Stimulated activated naive CD8-positive, alpha-beta T cell treated with anti-CD3 and anti-CD28 coated beads, Interleukin-15, Interleukin-2, amounts not matched to agents 100 U/mL and 50 U/mL, for 24 hours (primary cell): ENCODE measurements at regions not wholly inside any gene's neighbourhood (a gene's known extent, or its start where the extent isn't known, plus 50 kb on each side); places are given as distances from the start of the nearest gene placed in this dataset.

Experiments used
- ATAC-seq: fragments of 150-1000 bp; cut with Tn5 transposase; one replicate; pipeline ENCODE4 v1.10.0; 2021
- DNase-seq: peaks from one replicate; pipeline ENCODE4 v3.0.0; 2021

DNA sequence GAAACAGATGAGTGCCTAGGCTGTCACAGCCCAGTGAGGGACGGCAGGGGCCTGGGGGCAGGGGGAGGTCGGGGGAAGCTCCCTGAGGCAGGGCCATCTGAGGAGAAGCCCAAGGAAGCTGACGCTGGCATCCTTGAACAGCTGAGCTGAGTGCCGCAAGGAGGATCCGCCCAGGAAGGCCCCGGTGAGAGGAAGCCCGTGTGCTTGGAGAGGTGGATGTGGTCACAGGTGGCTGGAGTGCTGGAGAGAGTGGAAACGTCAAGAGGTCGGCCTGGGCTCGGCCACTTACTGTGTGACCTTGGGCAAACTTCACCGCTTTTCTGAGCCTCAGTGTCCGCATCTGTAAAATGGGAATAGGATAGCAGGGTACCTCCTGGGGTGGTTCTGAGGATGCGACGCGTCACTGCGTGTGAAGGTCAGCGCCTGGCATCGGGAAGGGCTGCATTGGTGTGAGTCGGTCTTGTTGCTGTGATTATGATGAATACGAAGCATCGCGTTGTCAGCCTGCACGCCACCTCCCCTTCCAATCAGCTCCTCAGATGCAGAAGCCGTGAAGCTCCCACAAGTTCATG lies 116.1 kb upstream of the PTPN1 start:
- no peak for DNase-seq

DNA sequence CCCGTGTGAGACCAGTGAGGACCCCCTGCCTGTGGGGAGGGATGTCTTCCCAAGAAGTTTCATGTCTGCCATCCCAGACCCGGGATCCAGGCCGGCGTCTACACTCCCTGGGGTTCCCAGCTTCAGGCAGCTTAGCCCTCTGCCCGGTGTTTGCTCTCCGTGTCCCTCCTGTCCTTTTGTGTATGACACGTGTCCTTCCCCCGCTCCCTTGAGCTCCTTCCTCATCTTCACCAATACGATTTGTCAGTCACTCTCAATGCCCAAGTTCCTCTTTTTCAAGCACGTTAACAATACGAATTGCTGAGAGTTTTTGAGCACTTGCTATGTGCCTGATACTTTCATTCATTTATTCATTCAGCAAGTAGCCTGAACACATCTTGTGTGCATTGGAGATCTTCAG lies 115.6 kb upstream of the PTPN1 start:
- no peak for DNase-seq
- no peak for ATAC-seq

More for the DNA sequence above, 116.1 kb upstream of the PTPN1 start:
- ATAC-seq = no peak

DNA sequence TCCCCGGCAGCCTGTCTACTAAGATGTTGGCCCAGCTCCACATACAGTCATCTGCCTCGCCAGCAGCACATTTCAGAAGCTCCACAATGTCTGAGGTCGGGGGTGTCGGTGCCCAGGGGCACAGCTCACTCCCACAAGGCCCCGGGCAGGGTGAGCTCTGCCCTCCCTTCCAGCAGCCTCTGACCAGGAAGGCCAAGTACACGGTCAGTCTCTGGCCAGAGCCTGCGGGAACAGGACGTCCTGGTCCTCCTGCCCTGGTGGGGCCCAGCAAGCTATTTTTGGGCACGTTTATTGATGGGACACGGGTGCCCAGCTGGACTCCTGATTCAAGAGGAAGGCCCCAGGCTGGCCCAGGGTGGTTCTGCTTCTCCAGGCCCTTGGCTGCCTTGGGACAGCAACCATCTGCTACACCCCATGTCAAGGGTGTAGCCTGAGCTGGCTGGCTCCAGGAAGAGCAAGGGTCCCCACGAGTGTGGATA lies 114.9 kb upstream of the PTPN1 start:
- no peak for DNase-seq
- ATAC-seq = no peak

DNA sequence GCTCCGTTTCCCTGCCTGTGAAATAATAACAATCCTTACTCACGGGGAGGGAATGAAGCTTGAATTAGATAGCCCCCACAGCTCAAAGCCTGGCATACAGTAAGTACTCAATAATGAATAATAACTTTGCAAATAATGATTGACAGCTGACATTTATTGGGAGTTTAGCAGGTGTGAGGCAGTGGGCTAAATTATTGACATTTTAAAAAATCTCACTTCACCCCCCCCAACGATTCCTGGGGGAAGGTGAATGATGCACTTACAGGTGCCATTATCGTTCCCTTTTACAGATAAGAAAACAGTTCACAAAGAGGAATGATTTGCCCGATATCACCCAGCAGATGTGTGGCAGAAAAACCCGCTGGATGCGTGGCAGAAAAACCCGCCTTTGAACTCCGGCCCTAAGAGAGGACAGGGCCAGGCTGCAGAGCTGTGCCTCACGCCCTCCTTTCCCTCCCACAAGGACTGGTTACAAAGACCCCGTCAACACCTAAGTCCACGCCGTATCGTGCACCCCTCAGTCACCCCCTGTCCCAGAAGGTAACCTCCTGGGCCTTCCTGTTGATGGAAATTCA lies 114.2 kb upstream of the PTPN1 start:
- DNase-seq = no peak
- no peak for ATAC-seq

DNA sequence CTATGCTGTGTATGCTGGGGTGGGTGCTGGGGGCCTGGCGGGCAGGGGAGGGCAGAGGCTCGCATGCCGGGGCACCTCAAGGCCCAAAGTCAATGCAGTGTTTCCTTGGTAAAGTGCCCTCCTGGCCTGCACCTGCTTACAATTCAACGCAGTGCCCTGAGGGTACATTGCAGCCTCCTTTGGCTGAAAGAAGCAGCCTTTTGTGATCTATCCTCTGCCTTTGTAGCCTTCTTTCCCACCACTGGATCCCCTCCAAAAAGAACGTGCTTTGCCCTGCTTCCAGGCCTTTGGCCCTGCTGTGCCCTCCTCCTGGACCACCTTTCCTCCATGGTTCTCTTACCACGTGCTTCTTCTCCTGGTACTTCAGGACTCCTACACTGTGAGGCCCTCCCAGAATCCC lies 113.6 kb upstream of the PTPN1 start:
- no peak for ATAC-seq

DNA sequence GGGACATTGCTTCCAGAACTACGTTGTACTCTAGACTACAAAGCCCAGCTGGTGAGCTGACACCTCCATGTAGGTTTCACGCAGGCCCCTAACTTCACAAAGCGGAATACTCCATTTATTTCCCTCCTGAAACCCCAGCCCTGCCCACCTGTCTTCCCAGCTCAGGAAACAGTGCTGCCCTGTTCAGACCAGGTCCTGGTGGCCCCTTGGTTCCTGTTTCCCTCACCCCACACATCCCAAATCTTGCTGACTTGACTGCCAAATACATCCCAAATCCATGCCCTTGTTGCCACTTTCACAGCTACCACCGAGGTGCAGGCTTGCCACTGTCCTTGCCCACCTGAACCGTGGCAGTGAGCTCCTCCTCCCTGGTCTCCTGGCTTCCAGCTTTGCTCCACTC lies 113.1 kb upstream of the PTPN1 start:
- DNase-seq = no peak
- ATAC-seq = no peak

More for the DNA sequence above, 113.6 kb upstream of the PTPN1 start:
- no peak for DNase-seq

DNA sequence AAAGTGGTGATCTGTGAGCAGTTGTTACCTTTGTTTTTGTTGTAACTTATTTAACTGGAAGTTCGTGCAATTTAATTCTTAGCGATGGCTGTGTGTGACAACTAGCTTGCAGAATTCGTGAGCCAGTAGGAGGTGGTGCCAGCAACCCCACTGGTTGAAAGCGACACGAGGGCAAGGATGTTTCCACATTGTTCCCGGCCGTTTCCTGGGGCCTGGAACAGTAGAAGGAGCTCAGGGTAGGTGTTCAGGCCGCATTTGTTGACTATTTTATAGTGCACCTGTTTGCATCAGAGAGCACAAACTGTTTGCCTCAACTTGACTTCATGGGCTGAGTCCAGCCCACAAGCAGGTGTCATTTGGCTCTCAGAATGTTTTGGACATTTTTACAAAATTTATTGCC lies 112.1 kb upstream of the PTPN1 start:
- DNase-seq (no peak), ATAC-seq (no peak)

DNA sequence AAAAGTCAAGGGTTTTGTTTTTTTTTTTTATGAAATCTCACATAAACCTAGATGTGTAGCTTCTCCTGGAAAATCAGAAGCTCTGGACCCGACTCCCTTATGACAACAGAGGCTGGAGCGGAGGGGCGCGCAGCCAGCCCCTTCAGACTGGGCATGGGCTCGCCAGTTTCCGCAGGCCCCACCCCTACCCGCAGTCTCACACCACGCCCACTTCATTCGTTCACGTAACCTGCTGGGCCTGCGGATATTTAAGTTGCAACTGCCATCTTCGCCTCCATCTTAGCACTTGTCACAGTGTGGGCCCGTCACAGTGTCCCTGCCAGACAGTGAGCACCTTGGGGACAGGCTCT lies 111.7 kb upstream of the PTPN1 start:
- DNase-seq = no peak
- ATAC-seq = no peak

DNA sequence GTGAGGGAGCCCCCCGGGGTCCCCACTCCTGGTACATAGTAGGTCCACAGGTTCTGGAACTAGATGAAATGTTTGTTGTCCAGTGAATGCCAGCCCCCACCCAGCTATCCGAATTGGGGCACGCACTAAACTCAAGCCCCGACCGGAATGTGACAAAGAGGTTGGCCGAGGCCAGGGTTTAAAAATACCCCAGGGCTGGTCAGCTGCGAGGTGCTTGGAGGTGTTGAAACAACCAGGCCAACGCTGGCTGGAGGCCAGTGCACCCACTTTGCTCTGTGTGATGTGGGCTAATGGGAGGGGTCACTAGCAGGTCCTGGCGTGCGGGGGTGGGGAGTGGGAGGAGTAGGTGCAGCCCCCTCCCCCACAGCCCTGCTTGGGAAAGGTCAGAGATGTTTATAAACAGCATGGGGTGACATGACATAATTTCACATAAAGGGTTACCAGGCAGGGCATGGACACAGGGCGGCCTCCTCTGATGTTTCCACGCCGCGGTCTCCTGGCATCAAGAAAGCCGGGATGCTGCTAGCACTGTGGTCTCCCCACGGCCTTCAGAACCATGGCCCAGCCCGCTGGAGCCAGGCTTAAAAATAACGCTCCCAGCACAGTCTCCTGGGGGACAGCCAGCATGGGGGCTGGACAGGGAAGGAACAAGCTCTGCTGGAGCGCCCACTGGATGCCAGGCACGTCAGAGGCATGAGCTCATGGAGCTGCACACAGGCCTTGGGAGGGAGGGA lies 111.2 kb upstream of the PTPN1 start:
- no peak for ATAC-seq
- no peak for DNase-seq

DNA sequence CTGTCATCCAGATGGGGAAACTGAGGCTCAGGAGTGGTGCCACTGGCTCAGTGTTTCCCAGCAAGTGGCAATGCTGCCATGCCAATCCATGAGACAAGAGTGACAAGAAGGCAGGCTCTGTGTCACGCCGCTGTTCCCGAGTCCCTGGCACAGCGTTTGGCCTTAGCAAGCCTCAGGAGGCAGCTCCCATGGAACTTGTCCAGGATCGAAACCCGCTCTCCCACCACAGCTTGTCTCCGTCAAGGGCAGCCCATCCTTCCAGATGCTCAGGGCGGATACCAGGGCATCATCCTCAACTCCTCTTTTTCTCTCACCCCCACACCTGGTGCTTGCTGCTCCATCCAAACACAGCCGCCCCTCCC lies 110.6 kb upstream of the PTPN1 start:
- no peak for ATAC-seq
- no peak for DNase-seq

DNA sequence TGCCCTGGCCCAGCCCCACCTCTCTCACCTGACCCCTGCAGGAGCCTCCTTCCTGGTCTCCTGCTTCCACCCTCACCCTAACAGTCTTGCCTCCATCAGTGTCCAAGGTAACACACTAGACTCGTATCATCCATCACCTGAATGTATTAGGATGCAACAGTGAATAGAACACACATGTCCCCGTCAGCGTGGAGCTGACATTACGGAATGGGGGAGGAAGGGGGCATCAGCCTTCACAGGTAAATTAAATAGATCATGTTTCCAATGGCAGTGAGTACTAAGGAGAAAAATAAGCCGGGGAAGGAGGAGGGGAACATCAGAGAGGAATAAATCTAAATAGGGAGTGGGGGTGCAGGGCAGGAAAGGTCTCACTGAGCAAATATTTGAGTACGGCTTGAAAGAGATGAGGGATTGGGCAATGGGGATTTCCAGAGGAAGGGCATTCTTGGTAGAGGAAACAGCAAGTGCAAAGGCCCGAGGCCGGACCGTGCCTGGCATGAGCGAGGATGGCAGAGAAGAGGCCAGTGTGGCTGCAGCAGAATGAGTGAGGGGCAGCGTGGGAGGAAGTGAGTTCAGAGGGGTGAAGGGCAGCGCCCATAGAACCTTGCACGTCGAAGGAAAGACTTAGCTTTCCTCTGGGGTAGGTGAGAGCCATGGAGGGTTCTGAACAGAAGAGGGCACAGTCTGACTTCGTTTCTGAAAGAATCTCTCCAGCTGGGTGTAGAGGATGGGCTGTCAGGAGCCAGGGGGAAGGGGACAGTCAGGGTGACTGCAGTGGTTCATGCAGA lies 110.1 kb upstream of the PTPN1 start:
- ATAC-seq = no peak

DNA sequence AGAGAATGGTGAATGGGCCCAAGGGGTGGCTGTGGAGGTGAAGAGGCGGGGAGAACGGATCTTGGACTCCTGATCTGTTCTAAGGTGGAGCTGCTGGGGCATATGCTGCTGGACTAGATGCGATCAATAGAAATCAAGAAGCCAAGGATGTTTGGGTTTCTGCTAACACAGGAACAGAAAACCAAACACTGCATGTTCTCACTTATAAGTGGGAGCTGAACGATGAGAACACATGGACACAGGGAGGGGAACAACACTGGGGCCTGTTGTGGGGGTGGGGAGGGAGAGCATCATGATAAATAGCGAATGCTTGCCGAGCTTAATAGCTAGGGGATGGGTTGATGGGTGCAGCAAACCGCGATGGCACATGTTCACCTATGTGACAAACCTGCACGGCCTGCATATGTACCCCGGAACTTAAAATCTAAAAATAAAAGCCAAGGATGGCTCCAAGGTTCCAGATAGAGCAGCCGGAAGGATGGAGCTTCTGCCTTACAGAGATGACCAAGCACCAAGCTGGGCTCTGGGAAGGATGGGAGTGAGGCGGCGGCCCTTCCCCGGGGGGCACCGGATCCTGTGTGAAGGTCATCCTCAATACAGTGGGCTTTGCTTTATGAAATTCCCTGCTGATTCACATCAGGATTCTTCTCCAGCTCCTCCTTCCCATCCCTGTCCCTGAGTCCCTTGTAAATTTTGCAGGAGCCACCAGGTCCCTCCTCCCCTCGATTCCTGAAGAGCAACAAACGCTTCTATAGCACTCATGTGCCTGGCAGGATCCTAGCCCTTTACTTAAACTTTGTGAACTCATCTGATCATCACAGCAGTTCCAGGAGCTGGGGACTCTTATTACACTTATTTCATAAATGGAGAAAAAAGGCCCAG lies 109.2 kb upstream of the PTPN1 start:
- no peak for ATAC-seq
- no peak for DNase-seq

More for the DNA sequence above, 110.1 kb upstream of the PTPN1 start:
- DNase-seq = no peak

DNA sequence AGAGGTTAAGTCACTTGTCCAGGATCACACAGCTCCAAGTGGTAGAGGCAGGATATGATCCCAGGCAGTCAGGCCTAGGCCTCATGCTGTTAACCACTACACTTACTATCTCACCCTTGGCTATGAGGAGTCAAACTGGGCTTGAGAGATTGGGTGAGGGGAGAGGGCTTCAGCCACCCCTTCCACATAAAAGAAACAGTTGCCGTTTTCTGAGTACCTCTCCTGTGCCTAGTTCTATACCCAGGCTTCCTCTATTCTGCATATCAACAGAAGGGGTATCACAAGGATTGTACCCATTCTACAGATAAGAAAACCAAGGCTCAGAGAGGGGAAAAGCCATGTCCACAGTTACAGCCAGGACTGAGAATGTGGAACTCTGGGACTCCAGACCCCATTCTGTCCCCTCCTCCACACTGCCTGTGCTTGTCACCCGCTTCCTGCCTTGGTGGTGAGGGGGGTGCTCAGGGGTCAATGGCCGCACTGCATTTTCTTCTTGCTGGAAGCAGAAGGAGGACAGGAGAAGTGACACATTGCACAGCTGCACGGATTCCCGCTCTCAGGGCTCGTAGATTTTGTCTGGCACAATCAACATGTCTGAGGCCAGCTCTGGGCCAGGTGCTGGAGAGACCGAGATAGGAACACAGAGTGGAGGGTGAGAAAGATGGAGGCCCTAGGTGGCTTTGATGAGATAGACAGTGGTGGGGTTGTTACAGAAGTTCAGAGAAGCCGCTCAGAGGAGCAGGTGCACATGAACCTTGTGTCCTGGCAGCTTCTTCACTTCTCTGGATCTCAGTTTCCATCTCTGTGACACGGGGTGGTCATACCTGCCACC lies 108.4 kb upstream of the PTPN1 start:
- ATAC-seq (no peak), DNase-seq (no peak)

DNA sequence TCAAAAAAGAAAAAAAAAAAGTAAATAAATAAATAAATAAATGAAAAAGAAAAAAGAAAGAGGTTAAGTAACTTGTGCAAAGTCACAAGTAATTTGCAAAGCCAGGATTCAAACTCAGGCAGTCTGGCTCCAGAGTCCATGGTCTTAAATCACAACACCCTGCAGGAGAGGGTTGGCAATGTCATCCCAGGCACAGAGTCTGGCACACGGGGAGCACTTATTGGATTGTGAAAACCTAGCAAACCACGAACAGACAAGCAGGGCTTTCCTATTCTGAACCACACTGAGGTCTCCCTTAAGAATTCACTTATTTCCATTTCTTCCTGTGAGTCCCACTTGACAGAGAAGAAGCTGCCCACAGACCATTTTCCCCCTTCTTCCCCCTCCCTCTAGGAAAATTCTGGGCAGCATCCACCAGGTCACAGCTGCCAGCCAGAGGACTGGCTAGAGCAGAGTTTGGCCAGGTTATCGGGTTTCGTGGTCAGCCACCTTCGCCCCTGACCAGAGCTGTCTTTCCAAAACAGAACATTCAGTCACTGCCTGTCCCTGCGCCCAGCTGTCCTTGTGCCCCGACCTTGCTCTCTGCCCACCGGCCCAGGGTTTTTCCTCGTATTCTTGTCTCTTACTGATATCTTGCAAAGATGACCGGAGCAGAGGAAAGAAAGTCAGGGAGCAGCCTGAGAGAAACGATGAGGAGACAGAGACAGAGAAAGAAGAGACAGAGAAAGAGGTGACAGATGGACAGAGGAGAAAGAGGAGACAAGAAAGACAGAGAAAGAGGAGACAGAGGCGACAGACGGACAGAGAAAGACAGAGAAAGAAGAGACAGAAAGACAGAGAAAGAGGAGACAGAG lies 106.4 kb upstream of the PTPN1 start:
- ATAC-seq (no peak), DNase-seq (no peak)

DNA sequence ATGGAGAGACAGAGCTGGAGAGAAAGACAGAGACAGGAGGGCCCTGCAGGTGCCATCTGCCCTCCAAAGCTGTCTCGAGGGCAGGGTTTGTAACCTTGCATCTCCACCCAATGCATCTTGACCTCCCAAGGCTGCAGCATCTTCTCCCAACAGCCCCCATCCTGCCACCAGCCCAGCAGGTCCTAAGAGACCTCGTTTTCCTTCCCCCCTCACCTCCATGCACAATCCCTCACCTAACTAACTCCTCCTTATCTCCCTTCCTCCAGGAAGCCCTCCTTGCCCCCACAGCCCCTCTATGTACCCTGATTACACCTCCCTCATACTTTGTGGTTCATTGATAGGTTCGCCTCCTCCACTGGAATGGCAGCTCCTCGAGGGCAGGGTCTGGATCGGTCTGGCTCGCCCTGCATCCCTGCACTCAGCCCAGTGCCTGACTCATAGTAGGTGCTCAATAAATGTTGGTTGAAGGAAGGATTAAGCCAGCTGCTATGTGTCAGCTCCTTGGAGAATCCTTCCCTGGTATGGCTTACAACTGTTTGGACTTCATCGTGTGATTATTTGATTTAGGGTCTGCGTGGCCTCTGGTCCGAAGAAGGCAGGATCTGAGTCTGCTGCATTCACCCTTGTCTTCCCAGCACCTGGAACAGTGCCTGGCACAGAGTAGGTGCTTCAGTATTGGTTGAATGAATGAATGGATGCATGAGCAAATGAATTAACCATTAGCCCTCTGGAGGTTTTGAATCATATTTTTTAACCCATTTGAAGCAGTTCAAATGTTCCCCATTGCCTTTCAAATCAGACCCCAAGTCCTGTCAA lies 105.6 kb upstream of the PTPN1 start:
- DNase-seq (no peak), ATAC-seq (no peak)

DNA sequence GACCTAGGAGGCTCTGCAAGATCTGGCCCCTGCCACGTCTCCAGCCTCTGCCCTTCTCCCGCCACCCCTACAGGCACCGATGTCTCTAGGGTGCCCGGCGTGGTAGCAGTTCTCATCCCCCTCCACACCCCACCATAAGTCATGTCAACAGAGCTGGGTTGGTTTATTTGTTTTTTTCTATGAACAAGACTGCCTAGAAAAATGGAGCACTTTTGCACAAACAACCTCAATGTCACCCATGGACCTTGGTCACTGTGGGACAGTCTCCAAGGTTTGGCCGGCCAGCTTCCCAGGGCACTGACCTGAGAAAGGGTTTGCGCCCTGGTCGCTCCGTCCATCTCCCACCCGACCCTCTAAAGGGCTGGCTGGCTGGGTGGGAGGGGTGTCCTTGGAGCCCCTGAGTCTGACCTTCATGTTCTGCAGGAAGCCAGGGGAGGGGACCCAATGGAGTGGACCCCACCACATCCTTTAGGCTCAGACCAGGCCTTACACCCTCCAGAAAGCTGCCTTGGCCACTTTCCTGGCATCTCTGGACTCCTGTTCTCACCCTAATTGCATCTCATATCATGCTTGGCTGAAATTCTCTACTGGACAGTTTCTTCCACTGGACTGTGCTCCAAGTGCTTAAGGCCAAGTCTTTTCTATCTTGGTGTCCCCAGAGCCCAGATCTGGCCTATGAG lies 104.8 kb upstream of the PTPN1 start:
- DNase-seq = no peak
- no peak for ATAC-seq

DNA sequence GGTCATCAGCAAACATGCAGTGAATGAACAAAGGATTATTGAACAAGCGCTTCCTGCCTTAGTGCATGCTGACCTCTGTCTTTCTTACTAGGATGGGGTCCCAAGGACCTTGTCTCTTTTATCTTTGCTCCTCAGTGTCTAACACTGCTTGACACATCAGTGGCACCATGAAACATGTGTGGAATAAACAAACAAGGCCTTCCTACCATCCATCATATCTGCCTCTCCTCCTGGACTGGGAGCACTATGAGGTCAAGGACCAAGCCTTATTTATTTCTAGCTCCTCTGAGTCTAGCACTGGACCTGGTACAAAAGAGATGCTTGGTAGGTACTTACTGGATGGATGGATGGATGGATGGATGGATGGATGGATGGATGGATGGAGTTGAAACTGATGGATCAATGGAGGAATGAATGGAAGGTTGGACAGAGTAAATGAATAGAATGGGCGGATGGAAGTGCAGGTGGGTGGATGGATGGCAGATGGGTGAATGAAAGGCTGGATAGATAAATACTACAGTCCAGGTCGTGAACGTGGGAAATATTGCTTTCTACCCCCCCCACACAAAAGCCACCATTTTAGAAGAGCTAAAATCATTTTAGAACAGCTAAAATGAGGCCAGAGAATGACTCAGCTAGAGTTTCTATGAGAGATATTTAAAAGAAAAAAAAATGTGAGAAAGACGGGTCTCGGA lies 104.1 kb upstream of the PTPN1 start:
- ATAC-seq (no peak), DNase-seq (no peak)

DNA sequence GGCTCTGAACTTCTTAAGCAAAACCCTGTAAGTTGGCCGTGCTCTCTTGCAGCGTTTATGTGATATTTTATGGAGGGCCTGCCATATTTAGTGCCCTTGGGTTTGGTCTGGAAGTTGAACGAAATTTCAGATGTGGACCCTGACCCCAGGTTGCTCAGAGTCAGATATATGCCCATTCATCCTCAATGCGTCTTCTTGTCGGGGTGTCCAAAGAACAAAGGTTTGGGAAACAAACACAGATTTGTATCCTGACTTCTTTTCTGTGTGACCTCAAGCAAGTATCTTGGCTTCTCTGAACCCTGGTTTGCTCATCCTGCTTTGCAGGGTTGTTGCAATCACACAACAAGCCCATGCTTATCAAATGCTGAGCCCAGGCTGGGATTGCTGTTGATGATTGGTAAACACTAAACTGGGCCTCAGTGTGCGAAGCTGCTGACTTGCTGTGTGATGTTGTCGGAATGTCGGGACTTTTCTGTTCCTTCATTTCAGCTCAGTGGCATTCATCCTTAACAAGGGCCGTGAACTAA lies 103.5 kb upstream of the PTPN1 start:
- ATAC-seq (no peak), DNase-seq (no peak)
